22Rv1 (cell line): ENCODE measurements at regions not wholly inside any gene's neighbourhood (a gene's known extent, or its start where the extent isn't known, plus 50 kb on each side); places are given as distances from the start of the nearest gene placed in this dataset.

Experiments
- H3K27ac ChIP-seq: fragments of 450-650 bp; 2 replicates; pipeline ENCODE4 v1.5.1; 2017
- ZFX ChIP-seq: fragments of 450-650 bp; IDR thresholded peaks from 2 replicates; pipeline ENCODE4 v1.6.1; 2017; ENCODE audit warnings: antibody characterized with exemption, borderline replicate concordance
- TF ChIP-seq, protein P1 (sequence below): fragments of 450-650 bp; IDR thresholded peaks from 2 replicates; pipeline ENCODE4 v1.5.1; 2017; ENCODE audit warnings: mild to moderate bottlenecking

DNA sequence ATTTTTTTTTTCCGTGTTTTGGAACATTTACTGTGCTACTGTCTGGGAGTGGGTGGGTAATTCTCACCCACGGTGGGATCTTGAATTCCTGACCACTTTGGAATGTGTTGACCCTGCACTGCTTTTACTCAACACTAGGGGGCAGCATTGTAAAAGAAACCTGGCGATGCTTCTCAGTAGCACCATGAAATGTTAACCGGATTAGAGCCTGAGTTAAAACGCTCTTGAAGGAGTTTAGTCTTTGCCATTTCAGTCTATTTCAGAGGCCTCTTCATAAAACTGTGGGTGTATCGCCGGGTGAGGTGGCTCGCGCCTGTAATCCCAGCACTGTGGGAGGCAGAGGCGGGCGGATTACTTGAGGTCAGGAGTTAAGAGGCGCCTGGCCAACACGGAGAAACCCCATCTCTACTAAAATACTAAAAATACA is 79.0 kb upstream of the PRNP start:
- no peak overlapping the region for H3K27ac ChIP-seq
- TF ChIP-seq, protein P1, sequence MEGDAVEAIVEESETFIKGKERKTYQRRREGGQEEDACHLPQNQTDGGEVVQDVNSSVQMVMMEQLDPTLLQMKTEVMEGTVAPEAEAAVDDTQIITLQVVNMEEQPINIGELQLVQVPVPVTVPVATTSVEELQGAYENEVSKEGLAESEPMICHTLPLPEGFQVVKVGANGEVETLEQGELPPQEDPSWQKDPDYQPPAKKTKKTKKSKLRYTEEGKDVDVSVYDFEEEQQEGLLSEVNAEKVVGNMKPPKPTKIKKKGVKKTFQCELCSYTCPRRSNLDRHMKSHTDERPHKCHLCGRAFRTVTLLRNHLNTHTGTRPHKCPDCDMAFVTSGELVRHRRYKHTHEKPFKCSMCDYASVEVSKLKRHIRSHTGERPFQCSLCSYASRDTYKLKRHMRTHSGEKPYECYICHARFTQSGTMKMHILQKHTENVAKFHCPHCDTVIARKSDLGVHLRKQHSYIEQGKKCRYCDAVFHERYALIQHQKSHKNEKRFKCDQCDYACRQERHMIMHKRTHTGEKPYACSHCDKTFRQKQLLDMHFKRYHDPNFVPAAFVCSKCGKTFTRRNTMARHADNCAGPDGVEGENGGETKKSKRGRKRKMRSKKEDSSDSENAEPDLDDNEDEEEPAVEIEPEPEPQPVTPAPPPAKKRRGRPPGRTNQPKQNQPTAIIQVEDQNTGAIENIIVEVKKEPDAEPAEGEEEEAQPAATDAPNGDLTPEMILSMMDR: peak; percentile 89
- TF ChIP-seq ZFX: no peak

DNA sequence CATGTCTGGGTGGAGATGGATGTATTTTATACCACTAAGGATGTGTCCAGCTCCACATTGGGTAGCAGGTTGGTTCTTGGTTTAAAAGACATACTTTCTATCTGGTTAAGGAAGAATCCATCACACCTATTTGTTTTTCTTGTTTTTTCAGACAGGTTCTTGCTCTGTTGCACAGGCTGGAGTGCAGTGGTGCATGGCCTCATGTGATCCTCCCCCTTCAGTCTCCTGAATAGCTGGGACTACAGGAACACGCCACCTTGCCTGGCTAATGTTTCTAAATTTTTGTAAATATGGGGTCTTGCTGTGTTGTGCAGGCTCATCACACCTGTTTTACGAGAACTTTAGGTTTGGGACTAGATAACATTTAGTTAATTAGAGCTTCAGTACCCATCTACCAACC is 80.2 kb upstream of the PRNP start:
- no peak overlapping the region for H3K27ac ChIP-seq
- TF ChIP-seq, protein P1: no peak
- no peak for TF ChIP-seq ZFX

DNA sequence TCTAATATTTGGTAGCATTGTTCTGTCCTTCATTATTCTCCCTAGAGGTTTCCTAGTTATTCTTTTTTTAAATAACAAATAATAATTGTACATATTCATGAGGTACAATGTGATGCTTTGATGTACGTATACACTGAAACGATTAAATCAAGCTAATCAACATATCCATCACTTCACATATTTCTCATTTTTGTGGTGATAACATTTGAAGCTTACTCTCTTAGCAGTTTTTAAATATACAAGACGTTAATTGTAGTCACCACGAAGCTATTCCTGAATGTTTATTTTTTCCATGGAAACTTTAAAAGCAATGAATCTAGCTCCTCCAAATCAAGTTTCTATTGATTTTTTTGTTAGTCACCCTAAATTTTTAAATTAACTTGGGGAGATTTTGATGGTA is 81.1 kb upstream of the PRNP start:
- no peak for TF ChIP-seq ZFX
- TF ChIP-seq, protein P1: no peak
- H3K27ac ChIP-seq: no peak overlapping the region

DNA sequence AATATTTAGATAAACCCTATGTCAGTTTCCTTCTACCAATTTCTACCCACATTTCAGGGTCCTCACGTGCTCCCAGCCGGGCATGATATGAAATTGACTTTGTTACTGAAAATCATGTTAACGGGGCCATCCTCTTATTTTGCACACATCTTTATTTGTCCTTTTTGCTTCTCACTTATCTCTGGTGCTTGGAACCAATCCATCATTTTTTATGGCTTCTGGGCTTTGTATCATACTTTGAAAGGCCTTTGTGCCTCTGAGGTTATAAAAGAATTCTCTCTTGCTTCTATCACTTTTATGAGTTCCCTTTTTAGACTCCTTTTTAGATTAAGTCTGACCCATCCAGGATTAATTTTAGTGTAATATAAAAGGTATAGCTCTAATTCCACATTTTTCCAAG is 81.7 kb upstream of the PRNP start:
- no peak overlapping the region for H3K27ac ChIP-seq
- TF ChIP-seq ZFX: no peak
- TF ChIP-seq, protein P1: no peak

DNA sequence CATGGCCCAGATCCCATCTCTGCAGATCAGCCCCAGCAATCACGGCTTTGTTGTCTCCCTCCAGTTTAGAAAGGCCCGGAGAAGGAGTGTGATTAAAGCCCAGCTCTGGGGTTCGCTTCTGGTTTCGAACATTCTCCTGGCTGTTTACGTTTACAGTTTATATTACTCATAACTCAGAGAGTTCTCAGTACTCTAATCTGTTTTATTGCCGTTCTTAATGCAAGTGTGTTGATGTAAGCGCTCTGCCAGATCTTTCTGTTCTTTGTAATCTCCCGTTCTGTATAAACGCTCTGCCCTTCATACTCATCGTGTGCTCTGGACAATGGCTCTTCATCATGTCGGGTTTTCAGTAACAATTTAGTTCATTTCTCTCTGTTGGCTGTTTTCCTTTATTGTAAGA is 82.5 kb upstream of the PRNP start:
- TF ChIP-seq ZFX: no peak
- TF ChIP-seq, protein P1: no peak

DNA sequence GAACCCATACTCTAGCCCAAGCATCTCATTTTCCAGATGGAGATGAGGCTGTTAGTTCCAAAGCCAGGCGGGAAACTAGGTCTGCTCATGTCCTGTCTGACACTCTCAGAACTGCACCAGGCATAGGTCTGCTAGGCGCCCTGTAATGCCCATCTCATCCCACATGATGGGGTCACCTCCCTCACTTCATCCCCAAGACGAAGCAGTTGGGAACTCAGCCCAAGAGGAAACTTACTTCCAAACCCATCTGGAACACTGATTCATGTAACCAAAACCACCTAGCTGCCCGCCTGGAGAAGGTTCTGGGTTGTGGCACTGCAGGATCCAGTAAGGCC is 84.0 kb upstream of the PRNP start:
- TF ChIP-seq, protein P1: no peak
- TF ChIP-seq ZFX: no peak
- no peak overlapping the region for H3K27ac ChIP-seq

More for the DNA sequence above, 82.5 kb upstream of the PRNP start:
- no peak overlapping the region for H3K27ac ChIP-seq

DNA sequence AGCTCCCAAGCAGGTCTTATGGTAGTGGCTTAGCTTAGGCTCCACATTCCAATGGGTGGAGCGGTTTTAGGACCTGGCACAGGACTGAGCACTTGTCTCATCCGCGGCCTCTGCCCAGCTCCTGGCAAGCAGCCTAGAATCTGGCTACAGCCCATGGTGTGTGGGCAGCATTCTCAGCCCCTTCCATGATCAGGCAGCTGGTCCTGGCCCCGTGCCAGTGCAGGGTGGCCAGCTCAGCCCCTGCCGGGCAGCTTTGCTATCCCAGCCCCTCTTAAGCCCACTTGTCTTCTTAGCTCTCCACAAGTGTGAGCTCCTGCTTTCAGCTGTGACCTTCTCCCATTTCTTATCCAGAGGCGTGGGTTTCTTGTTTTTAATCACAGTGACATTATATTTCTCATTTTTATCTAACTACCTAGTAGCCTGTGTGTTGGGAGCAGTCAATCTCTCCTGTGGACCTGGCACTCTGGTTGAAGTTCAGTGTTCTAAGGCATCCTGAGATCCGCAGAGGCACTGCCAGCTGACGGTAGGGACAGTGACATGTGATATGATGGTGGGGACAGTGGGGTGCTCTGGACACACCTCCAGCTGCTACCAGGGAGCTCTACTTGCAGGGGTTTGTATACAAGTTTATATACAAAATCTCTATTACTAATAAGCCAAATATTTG is 84.5 kb upstream of the PRNP start:
- TF ChIP-seq, protein P1: no peak
- TF ChIP-seq ZFX: no peak
- no peak overlapping the region for H3K27ac ChIP-seq
